ENCODE measurements at regions not wholly inside any gene's neighbourhood (a gene's known extent, or its start where the extent isn't known, plus 50 kb on each side); places are given as distances from the start of the nearest gene placed in this dataset.
"Not testable (repeated sequence)": the region's sequence is repeated elsewhere in the genome, so short reads cannot be mapped to it uniquely, and the experiment has no call there.

DNA sequence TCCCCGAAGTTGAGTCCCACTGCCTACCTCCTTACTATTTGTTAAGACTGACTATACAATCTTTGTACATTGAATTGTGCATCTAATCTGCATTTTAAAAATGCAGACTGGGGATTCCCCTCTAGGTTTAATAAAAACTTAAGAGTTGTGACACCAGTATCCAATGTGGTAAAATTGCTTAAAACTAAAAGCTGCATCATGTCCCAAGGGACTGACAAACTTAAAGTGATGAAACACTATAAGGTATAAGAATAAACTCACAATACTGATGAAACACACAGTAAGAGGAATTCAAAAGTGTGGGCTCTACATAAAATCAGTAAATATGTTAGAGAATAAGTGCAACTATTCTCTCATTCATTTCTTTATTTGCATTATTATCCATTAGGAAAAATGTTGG is 1905.1 kb downstream of the MAT2B start:
- DNase-seq (ENCODE audit: low spot score), result no peak

DNA sequence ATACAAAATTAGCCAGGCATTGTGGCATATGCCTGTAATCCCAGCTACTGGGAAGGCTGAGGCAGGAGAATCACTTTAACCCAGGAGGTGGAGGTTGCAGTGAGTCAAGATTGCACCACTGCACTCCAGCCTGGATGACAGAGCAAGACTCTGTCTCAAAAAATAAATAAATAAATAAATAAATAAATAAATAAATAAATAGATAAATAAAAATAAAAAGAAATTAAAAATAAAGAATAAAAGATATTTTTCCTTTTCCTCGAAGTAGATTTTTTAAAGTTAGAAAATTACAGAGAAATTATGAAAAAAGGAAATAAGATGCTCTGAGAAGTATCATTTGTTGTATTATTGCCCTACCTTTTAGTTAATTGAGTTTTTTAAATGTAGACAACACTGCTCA is 1906.1 kb downstream of the MAT2B start:
- not testable (repeated sequence) for DNase-seq (ENCODE audit: low spot score)

- no peak for DNase-seq (ENCODE audit: low spot score)
Measured at GRCh38 chr5:165420493-165420892, 1915.1 kb downstream of the MAT2B start.

DNA sequence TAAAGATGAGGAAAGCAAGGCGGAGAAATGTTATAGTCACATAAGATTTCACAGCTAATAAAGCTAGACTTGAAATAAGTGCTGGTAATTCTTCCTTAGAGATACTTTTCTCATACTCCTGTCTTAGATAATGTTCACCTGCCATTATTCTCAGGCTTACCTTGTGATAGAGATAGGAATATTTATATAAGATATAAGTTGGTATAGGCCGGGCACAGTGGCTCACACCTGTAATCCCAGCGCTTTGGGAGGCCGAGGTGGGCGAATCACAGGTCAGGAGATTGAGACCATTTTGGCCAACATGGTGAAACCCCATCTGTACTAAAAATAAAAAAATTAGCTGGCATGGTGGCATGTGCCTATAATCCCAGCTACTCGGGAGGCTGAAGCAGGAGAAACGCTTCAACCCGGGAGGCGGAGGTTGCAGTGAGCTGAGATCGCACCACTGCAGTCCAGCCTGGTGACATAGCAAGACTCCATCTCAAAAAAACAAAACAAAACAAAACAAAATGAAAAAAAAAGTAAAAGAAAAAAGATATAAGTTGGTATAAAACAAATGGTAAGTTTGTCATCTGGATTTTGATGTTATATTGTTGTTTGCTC is 1918.4 kb downstream of the MAT2B start:
- no peak for DNase-seq (ENCODE audit: low spot score)

- no peak for DNase-seq (ENCODE audit: low spot score)
Measured at GRCh38 chr5:165425594-165425993, 1920.2 kb downstream of the MAT2B start.

GRCh38 chr5:165448753-165449152 is 1943.3 kb downstream of the MAT2B start:
- DNase-seq (ENCODE audit: low spot score), result no peak

- DNase-seq (ENCODE audit: low spot score), result no peak
Measured at GRCh38 chr5:165457859-165458481, 1952.6 kb downstream of the MAT2B start.

GRCh38 chr5:165459232-165459631 is 1953.8 kb downstream of the MAT2B start:
- no peak for DNase-seq (ENCODE audit: low spot score)

DNA sequence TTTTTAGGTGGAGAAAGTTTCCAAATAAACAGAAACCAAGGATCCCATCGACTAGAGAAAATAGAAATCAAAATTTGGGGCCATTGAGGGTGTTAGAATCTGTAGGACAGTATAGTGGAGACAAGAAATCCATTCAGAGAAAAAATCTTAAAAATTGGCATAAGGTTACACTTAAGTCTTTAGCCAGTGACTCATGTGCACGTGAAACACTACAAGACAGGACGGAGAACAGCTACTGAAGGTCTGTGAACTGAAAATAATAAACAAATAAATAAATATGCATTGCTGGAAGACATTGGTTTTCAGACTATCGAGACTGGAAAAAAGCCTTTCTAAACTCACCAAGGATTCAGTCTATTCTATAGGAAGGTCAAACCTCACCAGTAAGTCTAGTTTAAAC is 1955.5 kb downstream of the MAT2B start:
- no peak for DNase-seq (ENCODE audit: low spot score)

DNA sequence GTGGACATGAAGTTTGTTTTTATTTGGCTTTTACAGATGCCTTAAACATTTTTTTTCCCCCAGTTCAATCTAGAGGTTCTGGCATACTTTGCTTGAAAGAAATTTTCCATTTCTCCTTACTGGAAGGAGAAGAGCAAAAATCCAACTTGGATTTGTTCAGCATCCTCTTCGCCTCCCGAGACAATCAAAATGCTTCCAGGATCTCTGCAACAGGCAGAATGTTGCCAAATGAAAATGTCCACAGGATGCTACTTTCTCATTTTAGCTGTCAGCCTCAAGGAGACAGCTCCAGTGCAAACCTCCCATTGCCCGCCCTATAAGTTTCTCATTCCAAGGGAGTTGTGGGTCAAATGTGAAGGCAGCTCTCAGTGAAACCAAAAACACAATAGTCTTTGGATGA is 1972.1 kb downstream of the MAT2B start:
- no peak for DNase-seq (ENCODE audit: low spot score)

DNA sequence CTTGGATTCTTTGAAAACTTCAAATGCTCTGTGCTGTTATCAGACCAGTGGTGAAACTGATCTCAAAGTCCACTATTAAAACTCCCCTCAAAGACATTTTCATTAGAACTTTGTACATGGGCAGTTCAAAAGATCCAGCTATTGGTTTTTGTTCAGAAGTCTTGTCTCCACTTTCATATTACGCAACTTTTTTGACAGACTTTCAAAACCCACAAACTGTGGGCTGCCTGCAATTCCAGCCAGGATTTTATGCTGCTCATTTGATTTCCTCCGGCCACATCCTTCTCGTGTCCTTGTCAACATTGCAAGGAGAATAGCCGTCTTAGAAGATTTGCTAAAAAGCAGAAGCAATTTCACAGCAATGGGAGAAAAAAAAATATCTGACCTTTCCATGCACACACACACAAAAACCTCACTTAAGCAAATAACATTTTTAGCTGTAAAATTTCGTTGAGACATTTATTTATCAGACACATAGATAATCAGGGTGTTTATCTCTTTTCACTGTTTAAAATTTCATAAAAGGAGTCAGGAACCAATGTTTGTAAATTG is 1990.5 kb downstream of the MAT2B start:
- no peak for DNase-seq (ENCODE audit: low spot score)

- DNase-seq (ENCODE audit: low spot score), result no peak
Measured at GRCh38 chr5:165497707-165498106, 1992.3 kb downstream of the MAT2B start.

GRCh38 chr5:165502893-165503691 is 1997.7 kb downstream of the MAT2B start:
- no peak for DNase-seq (ENCODE audit: low spot score)

DNA sequence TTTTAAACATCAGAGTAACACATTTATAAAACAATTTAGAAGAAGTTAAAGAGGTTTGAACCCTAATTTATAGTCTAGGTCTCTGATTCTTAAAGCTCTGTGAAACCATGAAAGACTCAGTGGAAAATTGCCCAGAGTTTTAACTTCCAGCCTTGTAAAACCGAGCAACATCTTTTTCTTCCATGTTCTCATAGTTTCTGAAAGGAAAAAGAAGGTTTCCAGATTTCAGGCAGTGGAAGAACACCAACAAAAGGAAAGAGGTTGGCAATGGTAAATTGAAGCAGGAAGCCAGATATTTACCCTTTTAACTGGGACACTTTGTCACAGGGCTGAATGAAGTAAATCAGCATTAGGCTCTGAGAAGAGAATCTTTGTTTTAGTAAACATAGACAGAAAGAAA is 1999.3 kb downstream of the MAT2B start:
- no peak for DNase-seq (ENCODE audit: low spot score)

DNA sequence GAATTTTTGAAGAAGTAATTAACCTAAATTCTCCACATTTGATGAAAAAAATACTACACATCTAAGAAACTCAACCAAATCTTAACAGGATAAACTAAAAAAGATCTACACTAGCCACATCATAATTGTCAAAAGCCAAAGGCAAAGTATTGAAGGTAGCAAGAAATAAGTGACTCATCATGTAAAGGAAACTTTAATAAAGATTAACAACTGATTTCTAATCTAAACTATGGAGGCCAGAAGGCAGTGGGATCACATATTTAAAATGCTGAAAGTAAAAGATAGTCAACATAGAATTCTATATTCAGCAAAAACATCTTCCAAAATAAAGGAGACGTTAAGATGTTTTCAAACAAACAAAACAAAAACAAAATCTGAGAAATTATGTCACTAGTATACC is 2002.9 kb downstream of the MAT2B start:
- no peak for DNase-seq (ENCODE audit: low spot score)

DNA sequence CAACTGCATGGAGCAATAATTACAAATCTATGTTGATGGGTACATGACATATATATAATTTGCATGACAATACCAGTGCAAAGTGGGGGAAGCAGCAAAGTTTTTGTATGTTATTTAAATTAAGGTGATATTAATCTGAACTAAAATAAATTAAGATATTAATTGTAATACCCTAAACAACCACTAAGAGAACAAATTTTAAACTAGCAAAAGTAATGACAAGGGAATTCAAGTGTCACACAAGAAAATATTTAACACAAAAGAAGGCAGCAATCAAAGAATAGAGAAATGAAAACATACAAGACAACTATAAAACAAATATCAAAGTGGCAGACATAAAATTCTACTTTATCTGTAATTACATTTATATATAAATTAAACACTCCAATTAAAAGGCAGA is 2003.4 kb downstream of the MAT2B start:
- DNase-seq (ENCODE audit: low spot score), result no peak

GRCh38 chr5:165521816-165522610 is 2016.6 kb downstream of the MAT2B start:
- DNase-seq (ENCODE audit: low spot score), result no peak

DNA sequence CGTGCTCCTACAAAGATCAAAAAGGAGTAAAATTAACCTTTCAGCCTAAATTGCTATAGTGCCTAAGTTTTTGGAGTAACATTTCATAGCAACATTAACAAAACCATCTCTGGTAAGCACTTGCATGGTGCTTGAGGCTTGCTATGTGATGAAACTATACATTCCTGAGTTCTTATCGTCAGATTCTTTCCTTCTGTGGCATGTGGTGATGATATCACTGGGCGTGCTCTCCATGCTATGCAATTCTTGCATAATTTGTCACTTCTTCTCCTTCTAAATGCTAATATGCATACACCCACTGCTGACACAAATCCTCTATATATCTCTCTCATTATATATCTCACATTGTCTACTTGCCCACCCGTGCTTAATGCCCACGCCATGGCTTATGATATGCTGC is 2019.9 kb downstream of the MAT2B start:
- no peak for DNase-seq (ENCODE audit: low spot score)

- no peak for DNase-seq (ENCODE audit: low spot score)
Measured at GRCh38 chr5:165526357-165526756, 2020.9 kb downstream of the MAT2B start.

DNA sequence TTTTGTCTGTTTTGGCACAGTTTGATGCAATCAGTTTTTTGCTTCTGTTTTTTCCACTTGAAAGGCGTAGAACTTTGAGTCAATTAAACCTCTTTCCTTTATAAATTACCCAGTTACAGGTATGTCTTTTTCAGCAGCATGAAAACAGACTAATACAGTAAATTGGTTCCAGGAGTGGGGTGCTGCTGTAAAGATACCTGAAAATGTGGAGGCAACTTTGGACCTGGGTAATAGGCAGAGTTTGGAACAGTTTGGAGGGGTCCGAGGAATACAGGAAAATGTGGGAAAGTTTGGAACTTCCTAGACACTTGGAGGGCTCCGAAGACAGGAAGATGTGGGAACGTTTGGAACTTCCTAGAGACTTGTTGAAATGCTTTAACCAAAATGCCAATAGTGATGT is 2022.2 kb downstream of the MAT2B start:
- DNase-seq (ENCODE audit: low spot score), result no peak

GRCh38 chr5:165538065-165538464 is 2032.6 kb downstream of the MAT2B start:
- no peak for DNase-seq (ENCODE audit: low spot score)

DNA sequence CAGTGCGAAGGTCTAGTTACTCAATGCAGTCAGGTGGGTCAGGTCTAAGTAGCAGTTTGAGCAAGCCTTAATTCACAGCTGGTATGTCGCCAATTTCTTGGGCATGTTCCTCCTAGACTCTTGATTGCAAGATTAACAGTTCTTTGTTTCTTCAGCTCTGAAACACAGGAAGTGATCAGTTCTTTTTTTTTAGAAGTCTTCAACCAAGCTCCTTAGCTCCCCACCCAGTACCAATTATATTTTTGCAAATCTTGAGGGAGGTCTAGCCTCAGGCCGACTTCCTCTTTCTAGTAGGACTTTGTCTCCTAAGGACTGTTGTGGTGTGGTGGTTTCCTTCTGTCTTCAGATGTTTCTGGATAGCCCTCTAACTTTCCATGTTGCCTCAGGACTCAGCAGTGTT is 2054.2 kb downstream of the MAT2B start:
- DNase-seq (ENCODE audit: low spot score), result no peak
